ENCODE measurements at regions not wholly inside any gene's neighbourhood (a gene's known extent, or its start where the extent isn't known, plus 50 kb on each side); places are given as distances from the start of the nearest gene placed in this dataset.

GRCh38 chr2:142220239-142220638 is 89.4 kb upstream of the LRP1B start:
- H3K27ac ChIP-seq = no peak overlapping the region
- no peaks in the 10 kb centered on the region for H3K27me3 ChIP-seq (ENCODE audit: insufficient read depth in 3 of 3, low read length in 2 of 3)
- H3K4me3 ChIP-seq = no peak overlapping the region
- intact Hi-C loops (cut with DNase I) = no loop called here
- no peak for TF ChIP-seq CTCF (IDR thresholded peaks at IDR 0.05)
- ATAC-seq (no peak), DNase-seq (no peak)
- H3K4me1 ChIP-seq = no peaks in the 10 kb centered on the region
- H3K36me3 ChIP-seq (ENCODE audit: insufficient read depth in 1 of 2, low read depth in 1 of 2) = no peaks in the 10 kb centered on the region
- WGBS, 3 donors = 86 to 92% (median 87%) methylated on average over 1 of the region's 1 CpG
- no peaks in the 10 kb centered on the region for H3K9me3 ChIP-seq

- Histone ChIP-seq H3K4me3 (no peak overlapping the region), H3K9me3 (no peaks in the 10 kb centered on the region), H3K36me3 (ENCODE audit: insufficient read depth in 1 of 2, low read depth in 1 of 2) (no peaks in the 10 kb centered on the region), H3K4me1 (no peaks in the 10 kb centered on the region), H3K27me3 (ENCODE audit: insufficient read depth in 3 of 3, low read length in 2 of 3) (no peaks in the 10 kb centered on the region), H3K27ac (no peak overlapping the region)
- TF ChIP-seq CTCF (IDR thresholded peaks at IDR 0.05) = no peak
- intact Hi-C loops (cut with DNase I) = no loop called here
- ATAC-seq (no peak), DNase-seq (no peak)
- WGBS, 3 donors = 93 to 97% (median 94%) methylated on average over 3 of the region's 3 CpGs
Measured at GRCh38 chr2:142218471-142218870, 87.7 kb upstream of the LRP1B start.

- DNase-seq (no peak), ATAC-seq (no peak)
- TF ChIP-seq CTCF (IDR thresholded peaks at IDR 0.05) = no peak
Measured at GRCh38 chr2:142217804-142218203, 87.0 kb upstream of the LRP1B start.

GRCh38 chr2:142200062-142200461 is 69.2 kb upstream of the LRP1B start:
- Histone ChIP-seq H3K27me3 (ENCODE audit: insufficient read depth in 3 of 3, low read length in 2 of 3) (no peaks in the 10 kb centered on the region), H3K27ac (no peak overlapping the region), H3K4me3 (no peak overlapping the region), H3K4me1 (no peaks in the 10 kb centered on the region), H3K36me3 (ENCODE audit: insufficient read depth in 1 of 2, low read depth in 1 of 2) (no peaks in the 10 kb centered on the region), H3K9me3 (no peaks in the 10 kb centered on the region)
- no peak for ATAC-seq
- 69 to 79% (median 70%) methylated on average over 1 of the region's 1 CpG for WGBS, 3 donors
- DNase-seq = no peak
- intact Hi-C loops (cut with DNase I) = no loop called here
- TF ChIP-seq CTCF (IDR thresholded peaks at IDR 0.05) = no peak

More at GRCh38 chr2:142217804-142218203, 87.0 kb upstream of the LRP1B start:
- Histone ChIP-seq H3K36me3 (ENCODE audit: insufficient read depth in 1 of 2, low read depth in 1 of 2) (no peaks in the 10 kb centered on the region), H3K4me3 (no peak overlapping the region), H3K27ac (no peak overlapping the region), H3K27me3 (ENCODE audit: insufficient read depth in 3 of 3, low read length in 2 of 3) (no peaks in the 10 kb centered on the region), H3K9me3 (no peaks in the 10 kb centered on the region), H3K4me1 (no peaks in the 10 kb centered on the region)
- intact Hi-C loops (cut with DNase I) = no loop called here

- TF ChIP-seq CTCF (IDR thresholded peaks at IDR 0.05) = no peak
- H3K36me3 ChIP-seq (ENCODE audit: insufficient read depth in 1 of 2, low read depth in 1 of 2) = no peaks in the 10 kb centered on the region
Measured at GRCh38 chr2:142199073-142199472, 68.3 kb upstream of the LRP1B start.

More at GRCh38 chr2:142199073-142199472, 68.3 kb upstream of the LRP1B start:
- Histone ChIP-seq H3K4me1 (no peaks in the 10 kb centered on the region), H3K27me3 (ENCODE audit: insufficient read depth in 3 of 3, low read length in 2 of 3) (no peaks in the 10 kb centered on the region), H3K27ac (no peak overlapping the region), H3K9me3 (no peaks in the 10 kb centered on the region), H3K4me3 (no peak overlapping the region)
- intact Hi-C loops (cut with DNase I) = no loop called here
- WGBS, 3 donors = 62 to 89% (median 89%) methylated on average over 2 of the region's 2 CpGs
- ATAC-seq (no peak), DNase-seq (no peak)
